WTC11 (cell line): ENCODE measurements at regions not wholly inside any gene's neighbourhood (a gene's known extent, or its start where the extent isn't known, plus 50 kb on each side); places are given as distances from the start of the nearest gene placed in this dataset.

Experiments used
- ATAC-seq: fragments of 200-7000 bp; cut with Tn5 transposase; 2 replicates; pipeline ENCODE4 v1.10.0; 2021; ENCODE audit warnings: mild to moderate bottlenecking, moderate library complexity
- CTCF ChIA-PET: fragments of 300-600 bp; sonication (Branson Sonifier 250); formaldehyde crosslinking; loops from one replicate; lab custom pipeline; 2021; ENCODE audit warnings: antibody characterized with exemption; lab: Charles Lee
- POLR2A ChIA-PET: fragments of 350-600 bp; sonication (Branson Sonifier 250); formaldehyde crosslinking; loops from one replicate; lab custom pipeline; 2021; ENCODE audit warnings: antibody characterized with exemption; lab: Charles Lee
- DNase-seq: peaks from one replicate; pipeline ENCODE4 v3.0.0; 2021; ENCODE audit warnings: low spot score
- H3K27ac Mint-ChIP-seq: 2 replicates; pipeline ENCODE4 v1.8.0; 2021; ENCODE audit warnings: mixed read lengths
- H3K27me3 Mint-ChIP-seq: 2 replicates; pipeline ENCODE4 v1.8.0; 2021; ENCODE audit warnings: low read depth, mild to moderate bottlenecking, moderate library complexity, mixed read lengths
- H3K36me3 Mint-ChIP-seq: 2 replicates; pipeline ENCODE4 v1.8.0; 2021; ENCODE audit warnings: mixed read lengths
- H3K4me1 Mint-ChIP-seq: 2 replicates; pipeline ENCODE4 v1.8.0; 2022; ENCODE audit warnings: mixed read lengths
- H3K4me3 Mint-ChIP-seq: 2 replicates; pipeline ENCODE4 v1.8.0; 2021; ENCODE audit warnings: mild to moderate bottlenecking, moderate library complexity, mixed read lengths
- H3K9me3 Mint-ChIP-seq: 2 replicates; pipeline ENCODE4 v1.8.0; 2021; ENCODE audit warnings: mixed read lengths
- ATF3 ChIP-seq: sonication (generic); formaldehyde crosslinking; conservative IDR thresholded peaks from 2 replicates; pipeline ENCODE4 v1.8.1; 2022; ENCODE audit warnings: mild to moderate bottlenecking, missing genetic modification reagents
- ATF6 ChIP-seq: sonication (generic); formaldehyde crosslinking; IDR thresholded peaks from 2 replicates; pipeline ENCODE4 v1.8.1; 2023; ENCODE audit warnings: mild to moderate bottlenecking, missing genetic modification reagents
- CREM ChIP-seq: sonication (generic); formaldehyde crosslinking; IDR thresholded peaks from 2 replicates; pipeline ENCODE4 v1.8.1; 2022; ENCODE audit warnings: mild to moderate bottlenecking, missing genetic modification reagents, moderate library complexity
- E2F4 ChIP-seq: sonication (generic); formaldehyde crosslinking; IDR thresholded peaks from 2 replicates; pipeline ENCODE4 v1.8.1; 2022; ENCODE audit warnings: low read depth, mild to moderate bottlenecking, moderate library complexity, missing genetic modification reagents, borderline replicate concordance
- GABPB1 ChIP-seq: sonication (generic); formaldehyde crosslinking; IDR thresholded peaks from 2 replicates; pipeline ENCODE4 v1.8.1; 2023; ENCODE audit warnings: mild to moderate bottlenecking, missing genetic modification reagents
- HMGA2 ChIP-seq: fragments of 250-450 bp; sonication (Bioruptor Pico); IDR thresholded peaks from 2 replicates; pipeline ENCODE4 v1.4.0; 2021; ENCODE audit warnings: mild to moderate bottlenecking, moderate library complexity
- JAZF1 ChIP-seq: fragments of 250-450 bp; sonication (Bioruptor Pico); IDR thresholded peaks from 2 replicates; pipeline ENCODE4 v1.9.0; 2021; ENCODE audit warnings: moderate library complexity, mild to moderate bottlenecking, inconsistent platforms
- KAT7 ChIP-seq: sonication (generic); formaldehyde crosslinking; IDR thresholded peaks from 2 replicates; pipeline ENCODE4 v1.8.1; 2023; ENCODE audit warnings: missing genetic modification reagents, mild to moderate bottlenecking, borderline replicate concordance
- NR1H2 ChIP-seq: sonication (generic); formaldehyde crosslinking; IDR thresholded peaks from 2 replicates; pipeline ENCODE4 v1.9.0; 2021; ENCODE audit warnings: mild to moderate bottlenecking, moderate library complexity, missing genetic modification reagents
- NR3C1 ChIP-seq: sonication (generic); formaldehyde crosslinking; conservative IDR thresholded peaks from 2 replicates; pipeline ENCODE4 v1.8.1; 2023; ENCODE audit warnings: low read depth, mild to moderate bottlenecking, missing genetic modification reagents
- SP1 ChIP-seq: sonication (generic); formaldehyde crosslinking; conservative IDR thresholded peaks from 2 replicates; pipeline ENCODE4 v1.8.1; 2022; ENCODE audit warnings: missing genetic modification reagents
- TEAD4 ChIP-seq: sonication (generic); formaldehyde crosslinking; IDR thresholded peaks from 2 replicates; pipeline ENCODE4 v1.8.0; 2022; ENCODE audit warnings: mild to moderate bottlenecking, missing genetic modification reagents
- USF1 ChIP-seq: sonication (generic); formaldehyde crosslinking; IDR thresholded peaks from 2 replicates; pipeline ENCODE4 v1.8.0; 2022; ENCODE audit warnings: mild to moderate bottlenecking, missing genetic modification reagents
- ZBTB43 ChIP-seq: sonication (generic); formaldehyde crosslinking; IDR thresholded peaks from 2 replicates; pipeline ENCODE4 v1.8.1; 2023; ENCODE audit warnings: mild to moderate bottlenecking, missing genetic modification reagents
- ZNF121 ChIP-seq: sonication (generic); formaldehyde crosslinking; IDR thresholded peaks from 2 replicates; pipeline ENCODE4 v1.8.0; 2023; ENCODE audit warnings: missing genetic modification reagents
- ZNF281 ChIP-seq: sonication (generic); formaldehyde crosslinking; IDR thresholded peaks from 2 replicates; pipeline ENCODE4 v1.8.0; 2023; ENCODE audit warnings: mild to moderate bottlenecking, missing genetic modification reagents
- ZNF317 ChIP-seq: sonication (generic); formaldehyde crosslinking; IDR thresholded peaks from 2 replicates; pipeline ENCODE4 v1.8.1; 2023; ENCODE audit warnings: low read depth, mild to moderate bottlenecking, moderate library complexity, missing genetic modification reagents, borderline replicate concordance

GRCh38 chr5:18732556-18733479, 1098.6 kb downstream of the TAF11L14 start:
- H3K27ac Mint-ChIP-seq: peak overlapping the region; percentile 68; the same call in 1 of the 2 replicates
- ChIA-PET CTCF (interaction anchor here (1.0 kb wide), 1 partner anchor 35 kb away, joined by 3 read pairs; no protein-coding TSS in a partner anchor), POLR2A (no interaction called here)
- peaks cover 12% of the 10 kb centered on the region for H3K36me3 Mint-ChIP-seq
- H3K27me3 Mint-ChIP-seq: peaks cover under 1% of the 10 kb centered on the region; the same call in 1 of the 2 replicates
- H3K9me3 Mint-ChIP-seq: peaks cover 20% of the 10 kb centered on the region
- no peak for TF ChIP-seq USF1
- no peak for TF ChIP-seq NR3C1 (CRISPR knock-in tag)
- TF ChIP-seq TEAD4 (CRISPR knock-in tag): no peak
- no peak for TF ChIP-seq ATF3 (CRISPR knock-in tag)
- no peak for TF ChIP-seq HMGA2 (CRISPR knock-in tag)
- no peak for TF ChIP-seq ZBTB43 (CRISPR knock-in tag)
- no peak for TF ChIP-seq ATF6 (CRISPR knock-in tag)
- TF ChIP-seq GABPB1: no peak
- TF ChIP-seq JAZF1 (CRISPR knock-in tag): no peak
- TF ChIP-seq KAT7 (CRISPR knock-in tag): no peak
- TF ChIP-seq ZNF281: no peak
- no peak for TF ChIP-seq ZNF317 (CRISPR knock-in tag)
- no peak for TF ChIP-seq CREM (CRISPR knock-in tag)
- no peak for TF ChIP-seq E2F4 (CRISPR knock-in tag)
- no peak for TF ChIP-seq SP1 (CRISPR knock-in tag)
- no peak for TF ChIP-seq ZNF121
- no peak for TF ChIP-seq NR1H2
- DNase-seq: no peak
- H3K4me3 Mint-ChIP-seq: no peak overlapping the region
- H3K4me1 Mint-ChIP-seq: peaks cover 50% of the 10 kb centered on the region
- ATAC-seq: no peak
